GM10248 (cell line): ENCODE measurements at regions not wholly inside any gene's neighbourhood (a gene's known extent, or its start where the extent isn't known, plus 50 kb on each side); places are given as distances from the start of the nearest gene placed in this dataset.

ENCODE experiments used
- CTCF ChIA-PET: fragments of 300-600 bp; sonication (Branson Sonifier 250); formaldehyde crosslinking; extraction: SDS; loops from one replicate; lab custom pipeline; 2021; ENCODE audit warnings: antibody characterized with exemption; lab: Yijun Ruan, JAX
- POLR2A ChIA-PET: fragments of 350-650 bp; sonication (Branson Sonifier 250); formaldehyde crosslinking; extraction: SDS; loops from one replicate; lab custom pipeline; 2020; ENCODE audit warnings: antibody characterized with exemption; lab: Yijun Ruan, JAX
- DNase-seq: peaks from one replicate; pipeline ENCODE4 v3.0.0; 2012; ENCODE audit errors: extremely low spot score
- TF ChIP-seq, protein P1 (sequence below): IDR thresholded peaks from 2 replicates; pipeline ENCODE4 v1.5.1; 2012; ENCODE audit warnings: mild to moderate bottlenecking, low read depth; ENCODE audit errors: extremely low read depth, missing control alignments, control extremely low read depth

- CTCF ChIA-PET, result no interaction called here
- DNase-seq, result no peak
- POLR2A ChIA-PET, result no interaction called here
- TF ChIP-seq, protein P1, sequence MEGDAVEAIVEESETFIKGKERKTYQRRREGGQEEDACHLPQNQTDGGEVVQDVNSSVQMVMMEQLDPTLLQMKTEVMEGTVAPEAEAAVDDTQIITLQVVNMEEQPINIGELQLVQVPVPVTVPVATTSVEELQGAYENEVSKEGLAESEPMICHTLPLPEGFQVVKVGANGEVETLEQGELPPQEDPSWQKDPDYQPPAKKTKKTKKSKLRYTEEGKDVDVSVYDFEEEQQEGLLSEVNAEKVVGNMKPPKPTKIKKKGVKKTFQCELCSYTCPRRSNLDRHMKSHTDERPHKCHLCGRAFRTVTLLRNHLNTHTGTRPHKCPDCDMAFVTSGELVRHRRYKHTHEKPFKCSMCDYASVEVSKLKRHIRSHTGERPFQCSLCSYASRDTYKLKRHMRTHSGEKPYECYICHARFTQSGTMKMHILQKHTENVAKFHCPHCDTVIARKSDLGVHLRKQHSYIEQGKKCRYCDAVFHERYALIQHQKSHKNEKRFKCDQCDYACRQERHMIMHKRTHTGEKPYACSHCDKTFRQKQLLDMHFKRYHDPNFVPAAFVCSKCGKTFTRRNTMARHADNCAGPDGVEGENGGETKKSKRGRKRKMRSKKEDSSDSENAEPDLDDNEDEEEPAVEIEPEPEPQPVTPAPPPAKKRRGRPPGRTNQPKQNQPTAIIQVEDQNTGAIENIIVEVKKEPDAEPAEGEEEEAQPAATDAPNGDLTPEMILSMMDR, result no peak
Measured at GRCh38 chr4:147336252-147336651, 144.6 kb upstream of the EDNRA start.

GRCh38 chr4:147339100-147339499 lies 141.8 kb upstream of the EDNRA start:
- DNase-seq, result no peak
- TF ChIP-seq, protein P1, result no peak
- ChIA-PET CTCF (no interaction called here), POLR2A (no interaction called here)

GRCh38 chr4:147340111-147340510 lies 140.8 kb upstream of the EDNRA start:
- no peak for DNase-seq
- ChIA-PET POLR2A (no interaction called here), CTCF (no interaction called here)
- TF ChIP-seq, protein P1, result no peak

- ChIA-PET CTCF (no interaction called here), POLR2A (no interaction called here)
- TF ChIP-seq, protein P1, result no peak
- peak; percentile 13 for DNase-seq
Measured at GRCh38 chr4:147340591-147341120, 140.2 kb upstream of the EDNRA start.

DNA sequence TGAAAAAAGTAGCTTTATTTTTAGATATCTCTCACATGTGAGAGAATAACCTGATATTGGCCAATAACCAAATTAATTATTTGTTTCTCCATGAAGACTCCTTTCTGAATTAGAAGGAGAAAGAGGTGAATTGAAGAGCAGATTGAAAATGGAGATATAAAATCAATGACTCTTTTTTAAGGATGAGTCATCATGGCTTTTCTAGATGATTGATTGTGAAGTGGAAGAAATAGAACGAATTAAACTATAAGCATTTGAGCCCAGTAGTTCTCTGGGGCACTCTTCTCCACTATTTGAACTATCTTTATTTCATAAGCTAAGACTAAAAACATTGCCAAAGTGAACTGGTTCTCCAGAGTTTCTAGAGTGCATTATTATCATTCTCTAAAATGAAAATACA lies 137.2 kb upstream of the EDNRA start:
- no peak for DNase-seq
- TF ChIP-seq, protein P1, result no peak
- ChIA-PET POLR2A (no interaction called here), CTCF (interaction anchor here (0.9 kb wide), 1 partner anchor 9 kb away, joined by 3 read pairs; no protein-coding TSS in a partner anchor)

DNA sequence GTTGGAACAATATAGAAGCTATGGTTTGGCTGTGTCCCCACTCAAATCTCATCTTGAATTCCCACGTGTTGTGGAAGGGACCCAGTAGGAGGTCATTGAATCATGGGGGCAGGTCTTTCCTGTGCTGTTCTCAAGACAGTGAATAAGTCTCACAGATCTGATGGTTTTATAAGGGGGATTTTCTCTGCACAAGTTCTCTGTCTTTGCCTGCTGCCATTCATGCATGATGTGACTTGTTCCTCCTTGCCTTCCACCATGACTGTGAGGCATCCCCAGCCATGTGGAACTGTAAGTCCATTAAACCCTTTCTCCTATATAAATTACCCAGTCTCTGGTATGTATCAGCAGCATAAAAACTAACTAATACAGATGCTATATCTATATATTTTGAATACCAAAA lies 135.2 kb upstream of the EDNRA start:
- DNase-seq, result no peak
- TF ChIP-seq, protein P1, result no peak
- ChIA-PET POLR2A (no interaction called here), CTCF (interaction anchor here (0.8 to 1.7 kb wide), 2 partner anchors 14 to 185 kb away, joined by 3 read pairs; no protein-coding TSS in a partner anchor)
